ENCODE measurements at regions not wholly inside any gene's neighbourhood (a gene's known extent, or its start where the extent isn't known, plus 50 kb on each side); places are given as distances from the start of the nearest gene placed in this dataset.

DNA sequence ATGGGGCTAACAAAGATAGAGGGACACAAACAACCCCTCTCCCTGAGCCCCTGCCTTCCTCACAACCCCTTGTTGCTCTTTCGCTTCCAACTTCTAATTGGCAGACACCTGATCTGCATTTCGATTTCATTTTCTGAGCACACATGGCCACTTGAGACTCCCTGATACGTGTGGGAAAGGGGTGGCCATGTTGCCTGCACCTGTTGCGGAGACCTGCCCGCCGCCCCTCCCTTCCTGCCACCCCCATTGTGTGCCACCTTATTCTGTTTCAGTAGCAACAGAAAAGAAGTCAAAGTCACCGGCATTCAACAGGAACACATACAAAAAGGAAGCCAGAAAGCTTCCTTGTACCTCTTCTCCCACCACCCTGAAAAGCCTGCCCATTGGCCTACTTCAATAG is 254.7 kb upstream of the SOX9 start:
- TF ChIP-seq, protein P1, sequence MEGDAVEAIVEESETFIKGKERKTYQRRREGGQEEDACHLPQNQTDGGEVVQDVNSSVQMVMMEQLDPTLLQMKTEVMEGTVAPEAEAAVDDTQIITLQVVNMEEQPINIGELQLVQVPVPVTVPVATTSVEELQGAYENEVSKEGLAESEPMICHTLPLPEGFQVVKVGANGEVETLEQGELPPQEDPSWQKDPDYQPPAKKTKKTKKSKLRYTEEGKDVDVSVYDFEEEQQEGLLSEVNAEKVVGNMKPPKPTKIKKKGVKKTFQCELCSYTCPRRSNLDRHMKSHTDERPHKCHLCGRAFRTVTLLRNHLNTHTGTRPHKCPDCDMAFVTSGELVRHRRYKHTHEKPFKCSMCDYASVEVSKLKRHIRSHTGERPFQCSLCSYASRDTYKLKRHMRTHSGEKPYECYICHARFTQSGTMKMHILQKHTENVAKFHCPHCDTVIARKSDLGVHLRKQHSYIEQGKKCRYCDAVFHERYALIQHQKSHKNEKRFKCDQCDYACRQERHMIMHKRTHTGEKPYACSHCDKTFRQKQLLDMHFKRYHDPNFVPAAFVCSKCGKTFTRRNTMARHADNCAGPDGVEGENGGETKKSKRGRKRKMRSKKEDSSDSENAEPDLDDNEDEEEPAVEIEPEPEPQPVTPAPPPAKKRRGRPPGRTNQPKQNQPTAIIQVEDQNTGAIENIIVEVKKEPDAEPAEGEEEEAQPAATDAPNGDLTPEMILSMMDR (IDR thresholded peaks at IDR 0.05): no peak
- no peak for TF ChIP-seq POLR2A (IDR thresholded peaks at IDR 0.05)

Measured in Peyer's patch (tissue), 4 donors.